RPMI7951 (cell line): ENCODE measurements at regions not wholly inside any gene's neighbourhood (a gene's known extent, or its start where the extent isn't known, plus 50 kb on each side); places are given as distances from the start of the nearest gene placed in this dataset.

Source experiments
- DNase-seq: peaks from one replicate; pipeline ENCODE4 v3.0.0-alpha.2; 2012; ENCODE audit warnings: low read depth

GRCh38 chr6:147037881-147038280 lies 166.3 kb upstream of the STXBP5 start:
- DNase-seq: no peak

GRCh38 chr6:147040121-147040910 lies 163.9 kb upstream of the STXBP5 start:
- no peak for DNase-seq

GRCh38 chr6:147042679-147043078 lies 161.5 kb upstream of the STXBP5 start:
- no peak for DNase-seq

- no peak for DNase-seq
These were observed 160.2 kb upstream of the STXBP5 start for GRCh38 chr6:147043994-147044477.

- no peak for DNase-seq
These were observed 157.9 kb upstream of the STXBP5 start for GRCh38 chr6:147046141-147046877.

GRCh38 chr6:147048930-147049329 lies 155.3 kb upstream of the STXBP5 start:
- DNase-seq: no peak

- no peak for DNase-seq
These were observed 150.8 kb upstream of the STXBP5 start for GRCh38 chr6:147053311-147053921.

- DNase-seq: no peak
These were observed 150.1 kb upstream of the STXBP5 start for GRCh38 chr6:147054158-147054557.

- no peak for DNase-seq
These were observed 149.3 kb upstream of the STXBP5 start for GRCh38 chr6:147054871-147055270.

GRCh38 chr6:147055821-147056392 lies 148.3 kb upstream of the STXBP5 start:
- no peak for DNase-seq

- no peak for DNase-seq
These were observed 147.0 kb upstream of the STXBP5 start for GRCh38 chr6:147057188-147057587.

- no peak for DNase-seq
These were observed 146.4 kb upstream of the STXBP5 start for GRCh38 chr6:147057705-147058342.

GRCh38 chr6:147058786-147059385 lies 145.3 kb upstream of the STXBP5 start:
- no peak for DNase-seq

- no peak for DNase-seq
These were observed 143.6 kb upstream of the STXBP5 start for GRCh38 chr6:147060636-147061035.

GRCh38 chr6:147061252-147061651 lies 143.0 kb upstream of the STXBP5 start:
- no peak for DNase-seq

- peak; percentile 68 for DNase-seq
These were observed 140.7 kb upstream of the STXBP5 start for GRCh38 chr6:147063469-147064031.

GRCh38 chr6:147065786-147066185 lies 138.4 kb upstream of the STXBP5 start:
- no peak for DNase-seq

GRCh38 chr6:147067184-147067583 lies 137.0 kb upstream of the STXBP5 start:
- no peak for DNase-seq

- DNase-seq: no peak
These were observed 132.4 kb upstream of the STXBP5 start for GRCh38 chr6:147071776-147072175.

GRCh38 chr6:147075381-147075780 lies 128.8 kb upstream of the STXBP5 start:
- DNase-seq: no peak

- no peak for DNase-seq
These were observed 127.0 kb upstream of the STXBP5 start for GRCh38 chr6:147077251-147077650.
